Vagina (tissue), 2 donors: ENCODE measurements at regions not wholly inside any gene's neighbourhood (a gene's known extent, or its start where the extent isn't known, plus 50 kb on each side); places are given as distances from the start of the nearest gene placed in this dataset.
"Not testable (repeated sequence)": the region's sequence is repeated elsewhere in the genome, so short reads cannot be mapped to it uniquely, and the experiment has no call there.

Source experiments
- DNase-seq, 2 donors: peaks; one replicate each; pipeline ENCODE4 v3.0.0-alpha.2; 2017; ENCODE audit errors: extremely low spot score in 2 of 2
- H3K27ac ChIP-seq: fragments of 200-600 bp; sonication (generic); one replicate; pipeline ENCODE4 v1.5.1; 2019
- H3K27me3 ChIP-seq: fragments of 200-600 bp; sonication (generic); one replicate; pipeline ENCODE4 v1.5.1; 2019
- H3K36me3 ChIP-seq, 2 donors: fragments of 200-600 bp; sonication (generic); one replicate each; pipeline ENCODE4 v1.5.1; 2017 to 2019
- H3K4me1 ChIP-seq: fragments of 200-600 bp; sonication (generic); one replicate; pipeline ENCODE4 v1.5.1; 2019
- H3K4me3 ChIP-seq, 2 donors: fragments of 200-600 bp; sonication (generic); 1 replicate in 1 of 2; 2 replicates in 1 of 2; pipeline ENCODE4 v1.5.1; 2016 to 2019
- H3K9me3 ChIP-seq: fragments of 200-600 bp; sonication (generic); one replicate; pipeline ENCODE4 v1.5.1; 2019
- POLR2A ChIP-seq, 2 donors: fragments of 450-650 bp; IDR thresholded peaks; one replicate each; pipeline ENCODE4 v1.6.1; 2017; ENCODE audit warnings: antibody characterized with exemption in 2 of 2, mild to moderate bottlenecking in 2 of 2, moderate library complexity in 2 of 2
- POLR2AphosphoS5 ChIP-seq, 2 donors: sonication (generic); formaldehyde crosslinking; IDR thresholded peaks; one replicate each; pipeline ENCODE4 v1.9.0; 2017; ENCODE audit warnings: antibody characterized with exemption in 2 of 2, mild to moderate bottlenecking in 2 of 2, low read depth in 1 of 2; ENCODE audit not compliant: insufficient read depth in 1 of 2
- intact Hi-C: fragments of 100-400 bp; cut with DNase I; formaldehyde crosslinking; loops from one replicate; pipeline ENCODE4 v1.15.1; 2023
- TF ChIP-seq, protein P1 (sequence below), 3 experiments: fragments of 450-650 bp in 2 of 3; fragments of 200-600 bp in 1 of 3; sonication (generic) in 1 of 3; IDR thresholded peaks; one replicate each; pipeline ENCODE4 v1.5.1; 2017 to 2019; ENCODE audit warnings: antibody characterized with exemption in 3 of 3, mild to moderate bottlenecking in 2 of 3, moderate library complexity in 2 of 3

DNA sequence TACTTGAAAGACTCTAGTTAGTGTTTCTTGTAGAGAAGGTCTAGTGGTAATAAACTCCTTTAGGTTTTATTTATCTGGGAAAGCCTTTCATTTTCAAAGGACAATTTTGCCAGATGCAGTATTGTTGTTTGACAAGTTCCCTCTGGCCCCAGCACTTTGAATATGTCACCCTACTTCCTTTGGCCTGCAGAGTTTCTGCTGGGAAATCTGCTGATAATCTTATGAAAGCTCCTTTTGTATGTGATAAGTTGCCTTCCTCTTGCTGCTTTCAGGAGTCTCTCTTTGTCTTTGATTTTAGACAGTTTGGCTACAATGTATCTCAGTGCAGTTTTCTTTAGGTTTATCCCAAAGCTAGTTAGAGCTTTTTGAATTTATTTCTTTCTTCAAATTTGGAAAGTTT, 106.2 kb upstream of the L3MBTL4 start:
- Histone ChIP-seq H3K27ac (no peak overlapping the region), H3K9me3 (no peaks in the 10 kb centered on the region), H3K4me3 (no peak overlapping the region), H3K27me3 (no peaks in the 10 kb centered on the region), H3K36me3 (no peaks in the 10 kb centered on the region), H3K4me1 (no peaks in the 10 kb centered on the region)
- intact Hi-C loops = no loop called here
- no peak for DNase-seq
- TF ChIP-seq, protein P1, sequence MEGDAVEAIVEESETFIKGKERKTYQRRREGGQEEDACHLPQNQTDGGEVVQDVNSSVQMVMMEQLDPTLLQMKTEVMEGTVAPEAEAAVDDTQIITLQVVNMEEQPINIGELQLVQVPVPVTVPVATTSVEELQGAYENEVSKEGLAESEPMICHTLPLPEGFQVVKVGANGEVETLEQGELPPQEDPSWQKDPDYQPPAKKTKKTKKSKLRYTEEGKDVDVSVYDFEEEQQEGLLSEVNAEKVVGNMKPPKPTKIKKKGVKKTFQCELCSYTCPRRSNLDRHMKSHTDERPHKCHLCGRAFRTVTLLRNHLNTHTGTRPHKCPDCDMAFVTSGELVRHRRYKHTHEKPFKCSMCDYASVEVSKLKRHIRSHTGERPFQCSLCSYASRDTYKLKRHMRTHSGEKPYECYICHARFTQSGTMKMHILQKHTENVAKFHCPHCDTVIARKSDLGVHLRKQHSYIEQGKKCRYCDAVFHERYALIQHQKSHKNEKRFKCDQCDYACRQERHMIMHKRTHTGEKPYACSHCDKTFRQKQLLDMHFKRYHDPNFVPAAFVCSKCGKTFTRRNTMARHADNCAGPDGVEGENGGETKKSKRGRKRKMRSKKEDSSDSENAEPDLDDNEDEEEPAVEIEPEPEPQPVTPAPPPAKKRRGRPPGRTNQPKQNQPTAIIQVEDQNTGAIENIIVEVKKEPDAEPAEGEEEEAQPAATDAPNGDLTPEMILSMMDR (IDR thresholded peaks at IDR 0.05) = no peak
- no peak for TF ChIP-seq POLR2AphosphoS5 (IDR thresholded peaks at IDR 0.05; ENCODE audit: insufficient read depth in 1 of 2, low read depth in 1 of 2)

DNA sequence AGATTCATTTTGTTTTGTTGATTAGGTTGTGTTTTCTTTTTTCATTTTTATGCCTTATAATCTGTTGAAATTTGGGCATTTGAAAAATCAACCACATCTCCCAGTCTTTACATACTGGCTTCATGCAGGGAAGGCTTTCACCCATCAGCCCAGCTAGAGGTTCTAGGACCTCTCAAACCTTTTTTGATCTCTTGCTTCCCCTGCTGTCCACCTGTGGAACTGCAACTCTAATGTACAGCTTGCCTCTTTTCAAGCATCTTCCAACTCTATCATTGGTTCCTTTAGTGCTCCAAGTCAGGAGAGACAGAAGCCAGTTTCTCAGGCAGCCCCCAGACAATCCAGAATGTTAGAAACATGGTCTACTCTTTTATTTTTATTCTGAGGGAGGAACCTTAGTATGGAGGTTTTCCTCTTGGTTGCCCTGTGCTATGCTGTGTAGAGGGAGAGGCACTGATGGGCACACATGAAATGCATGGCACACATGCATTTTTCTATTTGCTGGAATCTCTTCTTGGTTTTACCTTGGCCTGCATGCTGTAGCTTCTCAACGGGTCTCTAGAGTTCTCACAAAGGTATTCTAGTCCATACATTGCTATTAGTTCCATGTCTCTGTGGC, 107.2 kb upstream of the L3MBTL4 start:
- no peak overlapping the region for H3K27ac ChIP-seq
- no peak for DNase-seq
- intact Hi-C loops = no loop called here

DNA sequence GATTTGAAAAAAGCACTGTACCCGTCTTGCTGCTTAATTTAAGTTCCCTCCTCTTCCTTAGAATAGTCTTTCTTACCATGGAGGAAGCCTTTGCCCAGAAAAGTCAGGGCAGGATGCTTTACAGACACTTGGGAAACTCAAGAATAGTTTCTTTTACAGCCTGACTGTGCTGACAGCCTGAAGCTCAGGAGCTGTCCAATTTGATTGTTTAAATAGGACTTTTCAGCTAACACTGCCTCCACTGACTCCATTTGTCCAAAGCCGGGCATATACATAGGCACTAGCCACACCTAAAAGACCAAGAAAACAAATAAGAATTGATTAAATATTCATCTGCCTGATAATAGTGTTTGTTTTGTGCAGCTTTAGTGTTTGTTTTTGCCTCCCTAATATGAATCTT, 110.9 kb upstream of the L3MBTL4 start:
- Histone ChIP-seq H3K27me3 (no peaks in the 10 kb centered on the region), H3K27ac (no peak overlapping the region), H3K36me3 (no peaks in the 10 kb centered on the region), H3K4me3 (no peak overlapping the region), H3K4me1 (no peaks in the 10 kb centered on the region), H3K9me3 (no peaks in the 10 kb centered on the region)
- intact Hi-C loops = no loop called here
- DNase-seq = no peak
- TF ChIP-seq POLR2AphosphoS5 (IDR thresholded peaks at IDR 0.05; ENCODE audit: insufficient read depth in 1 of 2, low read depth in 1 of 2) (no peak), POLR2A (IDR thresholded peaks at IDR 0.05) (no peak)
- TF ChIP-seq, protein P1 (IDR thresholded peaks at IDR 0.05) = no peak

More for the DNA sequence above, 107.2 kb upstream of the L3MBTL4 start:
- Histone ChIP-seq H3K36me3 (no peaks in the 10 kb centered on the region), H3K27me3 (no peaks in the 10 kb centered on the region), H3K4me3 (no peak overlapping the region), H3K9me3 (no peaks in the 10 kb centered on the region), H3K4me1 (no peaks in the 10 kb centered on the region)
- TF ChIP-seq, protein P1 (IDR thresholded peaks at IDR 0.05) = peak in 1 of 3 experiments; percentile 47
- no peak for TF ChIP-seq POLR2A (IDR thresholded peaks at IDR 0.05)

DNA sequence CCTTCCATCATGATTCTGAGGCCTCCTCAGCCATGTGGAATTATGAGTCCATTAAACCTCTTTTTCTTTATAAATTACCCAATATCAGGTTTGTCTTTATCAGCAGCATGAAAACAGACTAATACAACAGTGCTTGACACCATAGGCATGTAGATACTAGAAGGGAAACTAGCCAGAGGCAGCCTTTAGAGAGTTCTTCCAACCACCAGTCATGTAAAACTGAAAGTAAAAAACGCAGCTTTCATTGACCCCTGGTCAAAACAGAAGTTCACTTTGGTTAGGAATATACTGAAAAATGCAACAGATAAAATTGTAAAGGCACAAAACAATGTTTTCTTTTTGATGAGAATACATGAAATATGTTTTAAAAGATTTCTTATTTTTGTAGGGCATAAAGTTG, 122.8 kb upstream of the L3MBTL4 start:
- intact Hi-C loops = no loop called here
- Histone ChIP-seq H3K9me3 (no peaks in the 10 kb centered on the region), H3K4me3 (no peak overlapping the region), H3K36me3 (no peaks in the 10 kb centered on the region), H3K27ac (no peak overlapping the region), H3K27me3 (no peaks in the 10 kb centered on the region), H3K4me1 (no peaks in the 10 kb centered on the region)
- no peak for DNase-seq
- TF ChIP-seq, protein P1 (IDR thresholded peaks at IDR 0.05) = no peak
- TF ChIP-seq POLR2A (IDR thresholded peaks at IDR 0.05) (no peak), POLR2AphosphoS5 (IDR thresholded peaks at IDR 0.05; ENCODE audit: insufficient read depth in 1 of 2, low read depth in 1 of 2) (no peak)

DNA sequence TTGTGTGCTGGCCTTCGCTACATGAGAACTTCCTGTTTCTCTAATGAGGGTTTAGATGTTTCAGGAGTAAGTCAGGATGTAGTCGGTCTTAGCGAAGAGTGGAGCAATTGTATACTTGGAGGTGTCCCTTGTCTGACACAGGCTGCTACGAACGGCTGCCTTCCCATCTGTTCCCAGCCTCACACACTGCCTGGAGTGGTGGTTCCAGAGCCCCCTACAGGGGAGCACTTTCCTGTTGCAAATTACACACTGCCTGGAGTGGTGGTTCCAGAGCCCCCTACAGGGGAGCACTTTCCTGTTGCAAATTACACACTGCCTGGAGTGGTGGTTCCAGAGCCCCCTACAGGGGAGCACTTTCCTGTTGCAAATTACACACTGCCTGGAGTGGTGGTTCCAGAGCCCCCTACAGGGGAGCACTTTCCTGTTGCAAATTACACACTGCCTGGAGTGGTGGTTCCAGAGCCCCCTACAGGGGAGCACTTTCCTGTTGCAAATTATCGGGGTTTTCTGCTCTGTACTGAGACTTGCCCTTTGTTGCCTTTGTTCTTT, 126.5 kb upstream of the L3MBTL4 start:
- DNase-seq, H3K36me3 ChIP-seq, H3K27me3 ChIP-seq, H3K4me3 ChIP-seq, H3K9me3 ChIP-seq, intact Hi-C loops, H3K4me1 ChIP-seq, H3K27ac ChIP-seq: not testable (repeated sequence)
